Panc1 (cell line): ENCODE measurements at regions not wholly inside any gene's neighbourhood (a gene's known extent, or its start where the extent isn't known, plus 50 kb on each side); places are given as distances from the start of the nearest gene placed in this dataset.

Experiments used
- ATAC-seq: fragments of 200-7000 bp; cut with Tn5 transposase; 2 replicates; pipeline ENCODE4 v1.9.1; 2020; ENCODE audit warnings: mild to moderate bottlenecking, moderate library complexity
- BruUV-seq: library from RNA; stranded (reverse); fragments of 400-500 nt; replicated peaks from 2 replicates; lab custom pipeline; 2021; lab: Mats Ljungman, UMichigan
- CTCF ChIA-PET: fragments of 300-600 bp; sonication (Branson Sonifier 250); formaldehyde crosslinking; loops from one replicate; lab custom pipeline; 2022; ENCODE audit warnings: antibody characterized with exemption; lab: Charles Lee
- POLR2A ChIA-PET: fragments of 300-600 bp; sonication (Branson Sonifier 250); formaldehyde crosslinking; loops from one replicate; lab custom pipeline; 2022; ENCODE audit warnings: antibody characterized with exemption; lab: Charles Lee
- DNase-seq: peaks from one replicate; pipeline ENCODE4 v3.0.0-alpha.2; 2010; ENCODE audit warnings: low read depth, low spot score
- H3K27ac ChIP-seq: 2 replicates; pipeline ENCODE4 v1.5.1; 2011; ENCODE audit warnings: mild to moderate bottlenecking, low read length, inconsistent platforms
- H3K27me3 ChIP-seq: fragments of 200-500 bp; sonication (Bioruptor generic); 2 replicates; pipeline ENCODE4 v1.6.0; 2014; ENCODE audit warnings: low read length, inconsistent platforms; ENCODE audit not compliant: control insufficient read depth, insufficient read depth
- H3K36me3 ChIP-seq: fragments of 200-500 bp; sonication (Bioruptor generic); 2 replicates; pipeline ENCODE4 v1.5.1; 2014; ENCODE audit warnings: inconsistent platforms, mild to moderate bottlenecking, low read length, moderate library complexity; ENCODE audit not compliant: control insufficient read depth, insufficient read depth
- H3K4me1 ChIP-seq: 2 replicates; pipeline ENCODE4 v1.5.1; 2011; ENCODE audit warnings: inconsistent platforms, mild to moderate bottlenecking, low read length, moderate library complexity; ENCODE audit not compliant: control insufficient read depth, insufficient read depth
- H3K4me3 ChIP-seq, 2 experiments: 2 replicates each; pipeline ENCODE4 v1.5.1; 2011 to 2012; ENCODE audit warnings: low read depth in 2 of 2, low read length in 2 of 2, mild to moderate bottlenecking in 2 of 2, inconsistent platforms in 1 of 2, moderate library complexity in 1 of 2
- H3K9me3 ChIP-seq: fragments of 200-500 bp; sonication (Bioruptor generic); 2 replicates; pipeline ENCODE4 v1.5.1; 2014; ENCODE audit warnings: low read depth, mild to moderate bottlenecking, inconsistent platforms, low read length, moderate library complexity; ENCODE audit not compliant: control insufficient read depth, insufficient read depth
- POLR2AphosphoS5 ChIP-seq: IDR thresholded peaks from 2 replicates; pipeline ENCODE4 v1.6.1; 2012; ENCODE audit warnings: mild to moderate bottlenecking, low read depth, low read length, moderate library complexity
- SIN3A ChIP-seq: IDR thresholded peaks from 2 replicates; pipeline ENCODE4 v1.6.1; 2012; ENCODE audit warnings: low read depth, mild to moderate bottlenecking, low read length, moderate library complexity, borderline replicate concordance; ENCODE audit not compliant: insufficient read depth
- TCF7L2 ChIP-seq: IDR thresholded peaks from 2 replicates; pipeline ENCODE4 v1.6.1; 2011; ENCODE audit warnings: mild to moderate bottlenecking, low read depth, low read length, inconsistent platforms
- in situ Hi-C: cut with HindIII; loops from 2 replicates; pipeline ENCODE4 v1.10.0; 2016; ENCODE audit warnings: low sequenced_read_pairs, low pct_unique_long_range_greater_than_20kb
- intact Hi-C: fragments of 100-400 bp; cut with micrococcal nuclease; formaldehyde crosslinking; loops from one replicate; pipeline ENCODE4 v1.10.0; 2022; ENCODE audit not compliant: unreplicated experiment
- TF ChIP-seq, protein P1 (sequence below), 2 experiments: IDR thresholded peaks; 2 replicates each; pipeline ENCODE4 v1.6.1; 2011 to 2012; ENCODE audit warnings: low read depth in 2 of 2, control low read depth in 1 of 2, low read length in 1 of 2, mild to moderate bottlenecking in 1 of 2, moderate library complexity in 1 of 2; ENCODE audit not compliant: insufficient read depth in 1 of 2
- TF ChIP-seq, protein P2 (sequence below): fragments of 450-650 bp; IDR thresholded peaks from 2 replicates; pipeline ENCODE4 v1.5.1; 2017; ENCODE audit warnings: mild to moderate bottlenecking

DNA sequence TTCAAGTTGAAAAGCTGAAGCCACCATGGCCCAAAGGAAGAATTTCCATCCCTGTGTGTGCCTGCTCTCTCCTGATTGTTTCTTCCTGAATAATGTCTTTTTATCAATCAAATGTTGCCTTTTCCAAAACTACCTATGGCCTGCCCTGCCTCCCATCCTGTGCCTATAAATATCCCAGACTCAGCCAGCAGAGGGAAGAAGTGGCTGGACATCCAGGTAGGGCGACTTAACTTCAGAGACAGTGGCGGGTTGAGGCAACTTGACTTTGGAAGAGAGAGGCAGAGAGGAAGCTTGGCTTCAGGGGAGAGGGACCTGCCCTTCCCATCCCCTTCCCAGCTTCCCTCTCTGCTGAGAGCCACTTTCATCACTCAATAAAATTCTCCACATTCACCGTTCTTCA lies 133.0 kb downstream of the LCA5 start:
- POLR2A ChIA-PET, result no interaction called here
- Histone ChIP-seq H3K4me1 (no peaks in the 10 kb centered on the region), H3K36me3 (no peaks in the 10 kb centered on the region), H3K4me3 (no peak overlapping the region), H3K9me3 (no peaks in the 10 kb centered on the region), H3K27me3 (no peaks in the 10 kb centered on the region), H3K27ac (no peak overlapping the region)
- TF ChIP-seq TCF7L2, result no peak
- no peak for TF ChIP-seq POLR2AphosphoS5
- no peak for TF ChIP-seq SIN3A
- TF ChIP-seq, protein P1, sequence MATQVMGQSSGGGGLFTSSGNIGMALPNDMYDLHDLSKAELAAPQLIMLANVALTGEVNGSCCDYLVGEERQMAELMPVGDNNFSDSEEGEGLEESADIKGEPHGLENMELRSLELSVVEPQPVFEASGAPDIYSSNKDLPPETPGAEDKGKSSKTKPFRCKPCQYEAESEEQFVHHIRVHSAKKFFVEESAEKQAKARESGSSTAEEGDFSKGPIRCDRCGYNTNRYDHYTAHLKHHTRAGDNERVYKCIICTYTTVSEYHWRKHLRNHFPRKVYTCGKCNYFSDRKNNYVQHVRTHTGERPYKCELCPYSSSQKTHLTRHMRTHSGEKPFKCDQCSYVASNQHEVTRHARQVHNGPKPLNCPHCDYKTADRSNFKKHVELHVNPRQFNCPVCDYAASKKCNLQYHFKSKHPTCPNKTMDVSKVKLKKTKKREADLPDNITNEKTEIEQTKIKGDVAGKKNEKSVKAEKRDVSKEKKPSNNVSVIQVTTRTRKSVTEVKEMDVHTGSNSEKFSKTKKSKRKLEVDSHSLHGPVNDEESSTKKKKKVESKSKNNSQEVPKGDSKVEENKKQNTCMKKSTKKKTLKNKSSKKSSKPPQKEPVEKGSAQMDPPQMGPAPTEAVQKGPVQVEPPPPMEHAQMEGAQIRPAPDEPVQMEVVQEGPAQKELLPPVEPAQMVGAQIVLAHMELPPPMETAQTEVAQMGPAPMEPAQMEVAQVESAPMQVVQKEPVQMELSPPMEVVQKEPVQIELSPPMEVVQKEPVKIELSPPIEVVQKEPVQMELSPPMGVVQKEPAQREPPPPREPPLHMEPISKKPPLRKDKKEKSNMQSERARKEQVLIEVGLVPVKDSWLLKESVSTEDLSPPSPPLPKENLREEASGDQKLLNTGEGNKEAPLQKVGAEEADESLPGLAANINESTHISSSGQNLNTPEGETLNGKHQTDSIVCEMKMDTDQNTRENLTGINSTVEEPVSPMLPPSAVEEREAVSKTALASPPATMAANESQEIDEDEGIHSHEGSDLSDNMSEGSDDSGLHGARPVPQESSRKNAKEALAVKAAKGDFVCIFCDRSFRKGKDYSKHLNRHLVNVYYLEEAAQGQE (IDR thresholded peaks at IDR 0.05; ENCODE audit: insufficient read depth in 1 of 2, low read depth in 2 of 2, low read length in 1 of 2), result no peak
- TF ChIP-seq, protein P2, sequence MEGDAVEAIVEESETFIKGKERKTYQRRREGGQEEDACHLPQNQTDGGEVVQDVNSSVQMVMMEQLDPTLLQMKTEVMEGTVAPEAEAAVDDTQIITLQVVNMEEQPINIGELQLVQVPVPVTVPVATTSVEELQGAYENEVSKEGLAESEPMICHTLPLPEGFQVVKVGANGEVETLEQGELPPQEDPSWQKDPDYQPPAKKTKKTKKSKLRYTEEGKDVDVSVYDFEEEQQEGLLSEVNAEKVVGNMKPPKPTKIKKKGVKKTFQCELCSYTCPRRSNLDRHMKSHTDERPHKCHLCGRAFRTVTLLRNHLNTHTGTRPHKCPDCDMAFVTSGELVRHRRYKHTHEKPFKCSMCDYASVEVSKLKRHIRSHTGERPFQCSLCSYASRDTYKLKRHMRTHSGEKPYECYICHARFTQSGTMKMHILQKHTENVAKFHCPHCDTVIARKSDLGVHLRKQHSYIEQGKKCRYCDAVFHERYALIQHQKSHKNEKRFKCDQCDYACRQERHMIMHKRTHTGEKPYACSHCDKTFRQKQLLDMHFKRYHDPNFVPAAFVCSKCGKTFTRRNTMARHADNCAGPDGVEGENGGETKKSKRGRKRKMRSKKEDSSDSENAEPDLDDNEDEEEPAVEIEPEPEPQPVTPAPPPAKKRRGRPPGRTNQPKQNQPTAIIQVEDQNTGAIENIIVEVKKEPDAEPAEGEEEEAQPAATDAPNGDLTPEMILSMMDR, result no peak
- no TSS peak for BruUV-seq
- in situ Hi-C loops, result no loop called here
- no peak for ATAC-seq
- CTCF ChIA-PET, result no interaction called here
- intact Hi-C loops, result no loop called here
- no peak for DNase-seq

DNA sequence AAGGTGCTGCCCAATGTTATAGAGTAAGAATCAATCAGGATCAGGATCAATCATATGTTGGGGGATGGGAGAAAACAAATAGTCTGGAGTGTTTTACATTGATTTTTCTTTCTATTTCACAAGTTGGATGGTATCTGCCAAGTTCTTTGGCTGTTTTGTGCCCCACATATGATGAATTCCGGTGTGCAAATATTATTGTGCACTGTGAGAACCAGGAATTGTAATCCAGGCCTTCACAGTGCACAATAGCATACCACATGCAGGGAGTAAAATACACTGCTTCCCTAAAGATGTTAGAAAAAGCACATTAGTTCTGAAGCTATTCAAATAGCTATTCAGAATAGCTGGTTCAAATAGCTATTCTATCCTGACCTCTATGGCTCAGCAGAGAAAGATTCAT lies 133.7 kb downstream of the LCA5 start:
- DNase-seq (no peak), ATAC-seq (no peak)
- Histone ChIP-seq H3K4me1 (no peaks in the 10 kb centered on the region), H3K36me3 (no peaks in the 10 kb centered on the region), H3K27ac (no peak overlapping the region), H3K4me3 (no peak overlapping the region), H3K9me3 (no peaks in the 10 kb centered on the region), H3K27me3 (no peaks in the 10 kb centered on the region)
- in situ Hi-C loops (no loop called here), intact Hi-C loops (no loop called here)
- POLR2A ChIA-PET, result no interaction called here
- BruUV-seq, result no TSS peak
- CTCF ChIA-PET, result no interaction called here
- TF ChIP-seq, protein P2, result no peak
- no peak for TF ChIP-seq TCF7L2
- TF ChIP-seq, protein P1 (IDR thresholded peaks at IDR 0.05; ENCODE audit: insufficient read depth in 1 of 2, low read depth in 2 of 2, low read length in 1 of 2), result no peak
- no peak for TF ChIP-seq SIN3A
- TF ChIP-seq POLR2AphosphoS5, result no peak
